ENCODE measurements at regions not wholly inside any gene's neighbourhood (a gene's known extent, or its start where the extent isn't known, plus 50 kb on each side); places are given as distances from the start of the nearest gene placed in this dataset.
"Not testable (repeated sequence)": the region's sequence is repeated elsewhere in the genome, so short reads cannot be mapped to it uniquely, and the experiment has no call there.

- DNase-seq (ENCODE audit: low read depth): not testable (repeated sequence)
Measured at GRCh38 chr6:4725136-4725760, 51.0 kb upstream of the CDYL start.

GRCh38 chr6:4724727-4725126 lies 51.5 kb upstream of the CDYL start:
- not testable (repeated sequence) for DNase-seq (ENCODE audit: low read depth)

GRCh38 chr6:4723383-4723782 lies 52.8 kb upstream of the CDYL start:
- no peak for DNase-seq (ENCODE audit: low read depth)

GRCh38 chr6:4721368-4721767 lies 54.8 kb upstream of the CDYL start:
- DNase-seq (ENCODE audit: low read depth): not testable (repeated sequence)

- DNase-seq (ENCODE audit: low read depth): no peak
Measured at GRCh38 chr6:4719491-4719890, 56.7 kb upstream of the CDYL start.

- no peak for DNase-seq (ENCODE audit: low read depth)
Measured at GRCh38 chr6:4717856-4718255, 58.3 kb upstream of the CDYL start.

GRCh38 chr6:4717124-4717523 lies 59.1 kb upstream of the CDYL start:
- DNase-seq (ENCODE audit: low read depth): no peak

- DNase-seq (ENCODE audit: low read depth): no peak
Measured at GRCh38 chr6:4714961-4715501, 61.2 kb upstream of the CDYL start.

GRCh38 chr6:4712291-4712690 lies 63.9 kb upstream of the CDYL start:
- no peak for DNase-seq (ENCODE audit: low read depth)

GRCh38 chr6:4707011-4707410 lies 69.2 kb upstream of the CDYL start:
- no peak for DNase-seq (ENCODE audit: low read depth)

GRCh38 chr6:4705809-4706208 lies 70.4 kb upstream of the CDYL start:
- no peak for DNase-seq (ENCODE audit: low read depth)

GRCh38 chr6:4703382-4703781 lies 72.8 kb upstream of the CDYL start:
- no peak for DNase-seq (ENCODE audit: low read depth)

- no peak for DNase-seq (ENCODE audit: low read depth)
Measured at GRCh38 chr6:4698901-4699659, 77.1 kb upstream of the CDYL start.

- DNase-seq (ENCODE audit: low read depth): no peak
Measured at GRCh38 chr6:4693173-4693970, 82.8 kb upstream of the CDYL start.

GRCh38 chr6:4692664-4693063 lies 83.5 kb upstream of the CDYL start:
- DNase-seq (ENCODE audit: low read depth): no peak

- peak; percentile 74 for DNase-seq (ENCODE audit: low read depth)
Measured at GRCh38 chr6:4687989-4688947, 87.9 kb upstream of the CDYL start.

- no peak for DNase-seq (ENCODE audit: low read depth)
Measured at GRCh38 chr6:4687656-4687988, 88.6 kb upstream of the CDYL start.

GRCh38 chr6:4682431-4683097 lies 93.6 kb upstream of the CDYL start:
- DNase-seq (ENCODE audit: low read depth): no peak

- DNase-seq (ENCODE audit: low read depth): no peak
Measured at GRCh38 chr6:4678506-4679300, 97.5 kb upstream of the CDYL start.

GRCh38 chr6:4677751-4678065 lies 98.5 kb upstream of the CDYL start:
- DNase-seq (ENCODE audit: low read depth): no peak
